ENCODE measurements at regions not wholly inside any gene's neighbourhood (a gene's known extent, or its start where the extent isn't known, plus 50 kb on each side); places are given as distances from the start of the nearest gene placed in this dataset.

GRCh38 chr15:67009576-67010569 lies 55.5 kb upstream of the SMAD3 start:
- TF ChIP-seq CTCF (IDR thresholded peaks at IDR 0.05; ENCODE audit: extremely low read depth, missing control alignments), result no peak

GRCh38 chr15:67010898-67011616 lies 54.3 kb upstream of the SMAD3 start:
- no peak for TF ChIP-seq CTCF (IDR thresholded peaks at IDR 0.05; ENCODE audit: extremely low read depth, missing control alignments)
- DNase-seq (ENCODE audit: low spot score), result no peak

More at GRCh38 chr15:67009576-67010569, 55.5 kb upstream of the SMAD3 start:
- DNase-seq (ENCODE audit: low spot score), result no peak

GRCh38 chr15:67011617-67012005 lies 53.8 kb upstream of the SMAD3 start:
- no peak for TF ChIP-seq CTCF (IDR thresholded peaks at IDR 0.05; ENCODE audit: extremely low read depth, missing control alignments)

GRCh38 chr15:67013696-67014095 lies 51.7 kb upstream of the SMAD3 start:
- no peak for TF ChIP-seq CTCF (IDR thresholded peaks at IDR 0.05; ENCODE audit: extremely low read depth, missing control alignments)
- DNase-seq (ENCODE audit: low spot score), result no peak

More at GRCh38 chr15:67011617-67012005, 53.8 kb upstream of the SMAD3 start:
- no peak for DNase-seq (ENCODE audit: low spot score)

Measured in GM20000 (cell line).